OCI-LY3 (cell line): ENCODE measurements at regions not wholly inside any gene's neighbourhood (a gene's known extent, or its start where the extent isn't known, plus 50 kb on each side); places are given as distances from the start of the nearest gene placed in this dataset.

Experiments used
- CTCF ChIP-seq: fragments of 200-600, 300-600 bp; sonication (generic); IDR thresholded peaks from 2 replicates; pipeline ENCODE4 v1.5.1; 2014; ENCODE audit warnings: antibody characterized with exemption, low read length, low read depth
- EZH2phosphoT487 ChIP-seq: fragments of 200-600 bp; shearing (Covaris generic); IDR thresholded peaks from 2 replicates; pipeline ENCODE4 v1.6.1; 2018; ENCODE audit warnings: antibody characterized with exemption, mixed run types, low read depth

- TF ChIP-seq EZH2phosphoT487 (no peak), CTCF (no peak)
Measured at GRCh38 chr18:41621177-41621576, 333.9 kb upstream of the PIK3C3 start.
